OCI-LY7 (cell line): ENCODE measurements at regions not wholly inside any gene's neighbourhood (a gene's known extent, or its start where the extent isn't known, plus 50 kb on each side); places are given as distances from the start of the nearest gene placed in this dataset.

Source experiments
- EZH2phosphoT487 ChIP-seq: fragments of 200-600 bp; sonication (generic); IDR thresholded peaks from 2 replicates; pipeline ENCODE4 v1.6.1; 2018; ENCODE audit warnings: low read depth, borderline replicate concordance, mild to moderate bottlenecking, mixed run types, antibody characterized with exemption, low read length, moderate library complexity, mixed read lengths
- TF ChIP-seq, protein P1 (sequence below): fragments of 200-600 bp; sonication (generic); conservative IDR thresholded peaks from 2 replicates; pipeline ENCODE4 v1.5.1; 2014; ENCODE audit warnings: mild to moderate bottlenecking, antibody characterized with exemption, low read length, moderate library complexity, mixed read lengths

- TF ChIP-seq, protein P1, sequence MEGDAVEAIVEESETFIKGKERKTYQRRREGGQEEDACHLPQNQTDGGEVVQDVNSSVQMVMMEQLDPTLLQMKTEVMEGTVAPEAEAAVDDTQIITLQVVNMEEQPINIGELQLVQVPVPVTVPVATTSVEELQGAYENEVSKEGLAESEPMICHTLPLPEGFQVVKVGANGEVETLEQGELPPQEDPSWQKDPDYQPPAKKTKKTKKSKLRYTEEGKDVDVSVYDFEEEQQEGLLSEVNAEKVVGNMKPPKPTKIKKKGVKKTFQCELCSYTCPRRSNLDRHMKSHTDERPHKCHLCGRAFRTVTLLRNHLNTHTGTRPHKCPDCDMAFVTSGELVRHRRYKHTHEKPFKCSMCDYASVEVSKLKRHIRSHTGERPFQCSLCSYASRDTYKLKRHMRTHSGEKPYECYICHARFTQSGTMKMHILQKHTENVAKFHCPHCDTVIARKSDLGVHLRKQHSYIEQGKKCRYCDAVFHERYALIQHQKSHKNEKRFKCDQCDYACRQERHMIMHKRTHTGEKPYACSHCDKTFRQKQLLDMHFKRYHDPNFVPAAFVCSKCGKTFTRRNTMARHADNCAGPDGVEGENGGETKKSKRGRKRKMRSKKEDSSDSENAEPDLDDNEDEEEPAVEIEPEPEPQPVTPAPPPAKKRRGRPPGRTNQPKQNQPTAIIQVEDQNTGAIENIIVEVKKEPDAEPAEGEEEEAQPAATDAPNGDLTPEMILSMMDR, result no peak
- TF ChIP-seq EZH2phosphoT487, result no peak
Measured at GRCh38 chr22:48321986-48322545, 1505.6 kb downstream of the BRD1 start.
